Tibial nerve (tissue), 4 donors: ENCODE measurements at regions not wholly inside any gene's neighbourhood (a gene's known extent, or its start where the extent isn't known, plus 50 kb on each side); places are given as distances from the start of the nearest gene placed in this dataset.
A peak's percentile ranks its signal among the peaks of the same experiment; 100 is the strongest.

Experiments used
- DNase-seq, 2 donors: peaks; one replicate each; pipeline ENCODE4 v3.0.0-alpha.2; 2019; ENCODE audit warnings: low spot score in 2 of 2
- H3K27ac ChIP-seq, 4 donors: fragments of 200-600 bp; sonication (generic) in 3 of 4; one replicate each; pipeline ENCODE4 v1.5.1; 2017 to 2019; ENCODE audit warnings: mild to moderate bottlenecking in 1 of 4
- H3K27me3 ChIP-seq, 2 donors: fragments of 200-600 bp; sonication (generic) in 1 of 2; one replicate each; pipeline versions ENCODE4 v1.5.1 to v1.6.0; 2017 to 2019
- H3K36me3 ChIP-seq, 3 donors: fragments of 200-600 bp; sonication (generic); one replicate each; pipeline ENCODE4 v1.5.1; 2018 to 2019
- H3K4me1 ChIP-seq, 4 donors: fragments of 200-600 bp; sonication (generic) in 3 of 4; one replicate each; pipeline ENCODE4 v1.5.1; 2017 to 2019
- H3K4me3 ChIP-seq, 4 donors: fragments of 200-600 bp; sonication (generic) in 3 of 4; one replicate each; pipeline ENCODE4 v1.5.1; 2017 to 2019; ENCODE audit warnings: mild to moderate bottlenecking in 1 of 4, moderate library complexity in 1 of 4
- H3K9me3 ChIP-seq, 4 donors: fragments of 200-600 bp; sonication (generic) in 3 of 4; one replicate each; pipeline ENCODE4 v1.5.1; 2017 to 2019
- EP300 ChIP-seq, 2 donors: sonication (generic); formaldehyde crosslinking; IDR thresholded peaks; one replicate each; pipeline ENCODE4 v1.6.1; 2017; ENCODE audit warnings: antibody characterized with exemption in 2 of 2, mild to moderate bottlenecking in 1 of 2
- POLR2A ChIP-seq, 2 donors: fragments of 450-650 bp; IDR thresholded peaks; one replicate each; pipeline ENCODE4 v1.6.1; 2017; ENCODE audit warnings: antibody characterized with exemption in 2 of 2, mild to moderate bottlenecking in 2 of 2, moderate library complexity in 2 of 2
- WGBS, 2 donors: methylation state at CpG; one replicate each; pipeline ENCODE4 v1.1.5; 2018; 5-methylcytosine and 5-hydroxymethylcytosine counted together
- TF ChIP-seq, protein P1 (sequence below), 5 experiments: fragments of 200-600 bp in 3 of 5; fragments of 450-650 bp in 2 of 5; sonication (generic) in 3 of 5; IDR thresholded peaks; one replicate each; pipeline ENCODE4 v1.5.1; 2016 to 2019; ENCODE audit warnings: antibody characterized with exemption in 5 of 5, mild to moderate bottlenecking in 3 of 5, moderate library complexity in 2 of 5

DNA sequence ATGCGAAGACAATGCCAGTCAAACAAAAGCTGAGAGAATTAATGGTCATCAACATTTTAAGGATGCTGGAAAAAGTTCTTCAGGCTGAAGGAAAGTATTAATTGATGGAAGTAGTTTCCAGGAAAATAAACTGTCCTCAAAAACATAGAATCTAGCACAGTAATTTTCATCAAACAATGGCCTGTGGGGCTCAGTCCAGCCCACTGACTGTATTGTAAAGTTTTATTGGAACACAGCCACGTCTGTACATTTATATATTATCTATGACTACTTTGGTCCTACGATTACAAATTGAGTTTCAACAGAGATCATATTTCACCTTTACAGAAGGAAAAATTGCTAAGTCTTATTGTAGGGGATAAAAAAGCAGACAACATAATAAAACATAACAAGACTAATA, 484.5 kb downstream of the KCNJ2 start:
- no peaks in the 10 kb centered on the region for H3K27me3 ChIP-seq
- no peaks in the 10 kb centered on the region for H3K9me3 ChIP-seq
- no peaks in the 10 kb centered on the region for H3K36me3 ChIP-seq
- TF ChIP-seq POLR2A (IDR thresholded peaks at IDR 0.05) (no peak), EP300 (IDR thresholded peaks at IDR 0.05) (no peak)
- TF ChIP-seq, protein P1, sequence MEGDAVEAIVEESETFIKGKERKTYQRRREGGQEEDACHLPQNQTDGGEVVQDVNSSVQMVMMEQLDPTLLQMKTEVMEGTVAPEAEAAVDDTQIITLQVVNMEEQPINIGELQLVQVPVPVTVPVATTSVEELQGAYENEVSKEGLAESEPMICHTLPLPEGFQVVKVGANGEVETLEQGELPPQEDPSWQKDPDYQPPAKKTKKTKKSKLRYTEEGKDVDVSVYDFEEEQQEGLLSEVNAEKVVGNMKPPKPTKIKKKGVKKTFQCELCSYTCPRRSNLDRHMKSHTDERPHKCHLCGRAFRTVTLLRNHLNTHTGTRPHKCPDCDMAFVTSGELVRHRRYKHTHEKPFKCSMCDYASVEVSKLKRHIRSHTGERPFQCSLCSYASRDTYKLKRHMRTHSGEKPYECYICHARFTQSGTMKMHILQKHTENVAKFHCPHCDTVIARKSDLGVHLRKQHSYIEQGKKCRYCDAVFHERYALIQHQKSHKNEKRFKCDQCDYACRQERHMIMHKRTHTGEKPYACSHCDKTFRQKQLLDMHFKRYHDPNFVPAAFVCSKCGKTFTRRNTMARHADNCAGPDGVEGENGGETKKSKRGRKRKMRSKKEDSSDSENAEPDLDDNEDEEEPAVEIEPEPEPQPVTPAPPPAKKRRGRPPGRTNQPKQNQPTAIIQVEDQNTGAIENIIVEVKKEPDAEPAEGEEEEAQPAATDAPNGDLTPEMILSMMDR (IDR thresholded peaks at IDR 0.05): no peak
- DNase-seq: no peak
- H3K4me3 ChIP-seq: no peak overlapping the region
- H3K4me1 ChIP-seq: no peaks in the 10 kb centered on the region
- WGBS, 2 donors: 59 to 60% methylated on average over 3 of the region's 3 CpGs
- no peak overlapping the region for H3K27ac ChIP-seq

GRCh38 chr17:70654706-70655105, 485.4 kb downstream of the KCNJ2 start:
- TF ChIP-seq POLR2A (IDR thresholded peaks at IDR 0.05): no peak
- no peak for TF ChIP-seq EP300 (IDR thresholded peaks at IDR 0.05)
- TF ChIP-seq, protein P1 (IDR thresholded peaks at IDR 0.05): no peak
- WGBS, 2 donors: 41 to 55% methylated on average over 3 of the region's 3 CpGs

DNA sequence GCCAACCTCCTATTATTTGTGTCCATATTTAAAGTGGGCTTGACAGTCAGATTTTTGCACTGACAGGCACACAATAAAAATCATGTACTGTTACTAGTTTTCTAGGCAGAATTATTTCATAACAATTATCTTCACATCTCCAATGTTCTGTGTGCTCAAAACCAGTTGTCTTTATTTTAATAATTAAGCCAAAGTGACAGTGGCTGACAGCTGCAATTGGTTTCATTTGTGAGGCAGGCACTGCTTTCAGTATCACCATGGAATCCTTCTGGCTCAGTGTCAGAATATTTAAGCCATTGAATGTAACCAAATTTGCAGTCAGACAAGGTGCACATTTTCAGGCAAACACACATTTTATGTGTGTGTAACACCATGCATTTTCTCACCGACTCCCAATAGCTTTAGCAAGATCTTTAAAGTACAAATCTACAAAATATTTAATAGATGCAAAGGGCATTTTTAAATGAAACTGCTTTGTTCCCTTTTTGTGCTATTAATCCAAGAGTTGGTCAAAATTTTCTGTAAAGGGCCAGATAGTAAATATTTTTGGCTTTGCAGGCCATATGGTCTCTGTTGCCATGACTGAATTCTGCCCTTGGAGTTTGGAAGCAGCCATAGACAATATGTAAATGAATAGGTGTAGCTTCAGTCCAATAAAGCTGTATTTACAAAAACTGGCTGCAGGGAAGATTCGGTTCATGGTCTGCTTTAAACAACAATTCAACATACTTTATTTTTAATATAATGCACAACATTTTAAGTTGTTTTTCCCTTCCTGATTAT, 486.0 kb downstream of the KCNJ2 start:
- 76 to 80% methylated on average over 2 of the region's 2 CpGs for WGBS, 2 donors
- no peak for DNase-seq
- H3K27ac ChIP-seq: no peak overlapping the region
- H3K4me1 ChIP-seq: no peaks in the 10 kb centered on the region
- no peaks in the 10 kb centered on the region for H3K36me3 ChIP-seq
- H3K27me3 ChIP-seq: no peaks in the 10 kb centered on the region
- TF ChIP-seq, protein P1 (IDR thresholded peaks at IDR 0.05): no peak
- TF ChIP-seq EP300 (IDR thresholded peaks at IDR 0.05) (no peak), POLR2A (IDR thresholded peaks at IDR 0.05) (no peak)
- no peaks in the 10 kb centered on the region for H3K9me3 ChIP-seq
- no peak overlapping the region for H3K4me3 ChIP-seq

More at GRCh38 chr17:70654706-70655105, 485.4 kb downstream of the KCNJ2 start:
- peak in 1 of 2 donors; percentile 24 for DNase-seq
- H3K4me1 ChIP-seq: no peaks in the 10 kb centered on the region
- H3K27me3 ChIP-seq: no peaks in the 10 kb centered on the region
- H3K9me3 ChIP-seq: no peaks in the 10 kb centered on the region
- H3K4me3 ChIP-seq: no peak overlapping the region
- no peak overlapping the region for H3K27ac ChIP-seq
- no peaks in the 10 kb centered on the region for H3K36me3 ChIP-seq

GRCh38 chr17:70658317-70658716, 489.0 kb downstream of the KCNJ2 start:
- TF ChIP-seq EP300 (IDR thresholded peaks at IDR 0.05) (no peak), POLR2A (IDR thresholded peaks at IDR 0.05) (no peak)
- TF ChIP-seq, protein P1 (IDR thresholded peaks at IDR 0.05): no peak
- H3K4me1 ChIP-seq: peaks cover 0 to 13% (median 2%) of the 10 kb centered on the region in 4 donors
- WGBS, 2 donors: 52 to 64% methylated on average over 3 of the region's 3 CpGs
- no peaks in the 10 kb centered on the region for H3K27me3 ChIP-seq
- no peak overlapping the region for H3K27ac ChIP-seq
- H3K9me3 ChIP-seq: no peaks in the 10 kb centered on the region
- H3K4me3 ChIP-seq: no peak overlapping the region
- H3K36me3 ChIP-seq: no peaks in the 10 kb centered on the region
- no peak for DNase-seq

DNA sequence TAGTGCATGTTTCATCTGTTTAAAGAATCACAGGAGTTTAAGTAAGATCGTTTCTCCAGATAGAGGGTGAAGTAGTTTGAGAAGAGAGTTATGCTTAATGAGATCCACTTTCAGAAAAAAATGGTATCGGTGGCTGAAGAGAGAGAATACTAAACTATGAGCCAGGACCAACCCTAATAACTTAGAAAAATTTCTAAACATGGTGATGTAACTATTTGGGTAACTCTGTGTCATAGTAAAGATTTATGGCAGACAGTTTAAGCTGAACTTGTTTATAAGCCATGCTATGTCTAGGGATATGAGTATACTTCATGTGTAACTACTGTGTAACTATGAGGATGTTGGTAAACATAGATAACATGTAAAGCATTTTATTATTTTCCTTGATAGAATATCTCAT, 489.5 kb downstream of the KCNJ2 start:
- TF ChIP-seq, protein P1 (IDR thresholded peaks at IDR 0.05): no peak
- TF ChIP-seq POLR2A (IDR thresholded peaks at IDR 0.05): no peak
- no peak for TF ChIP-seq EP300 (IDR thresholded peaks at IDR 0.05)
- no peak overlapping the region for H3K4me3 ChIP-seq

More for the DNA sequence above, 489.5 kb downstream of the KCNJ2 start:
- Histone ChIP-seq H3K4me1 (peaks cover 0 to 13% (median 2%) of the 10 kb centered on the region in 4 donors), H3K36me3 (no peaks in the 10 kb centered on the region), H3K27me3 (no peaks in the 10 kb centered on the region), H3K9me3 (no peaks in the 10 kb centered on the region), H3K27ac (no peak overlapping the region)
- 63 to 66% methylated on average over 2 of the region's 2 CpGs for WGBS, 2 donors
- no peak for DNase-seq
